NOMO-1 (cell line): ENCODE measurements at regions not wholly inside any gene's neighbourhood (a gene's known extent, or its start where the extent isn't known, plus 50 kb on each side); places are given as distances from the start of the nearest gene placed in this dataset.
"Not testable (repeated sequence)": the region's sequence is repeated elsewhere in the genome, so short reads cannot be mapped to it uniquely, and the experiment has no call there.

Experiments
- DNase-seq, 2 experiments: peaks; one replicate each; lab custom pipeline; 2025; ENCODE audit not compliant: unreplicated experiment in 2 of 2; lab: John Stamatoyannopoulos, UW

GRCh38 chr4:119437515-119437914, 115.6 kb upstream of the FABP2 start:
- not testable (repeated sequence) for DNase-seq

GRCh38 chr4:119408561-119409224, 86.8 kb upstream of the FABP2 start:
- DNase-seq = not testable (repeated sequence)

- DNase-seq = not testable (repeated sequence)
Measured at GRCh38 chr4:119406721-119407460, 85.0 kb upstream of the FABP2 start.

GRCh38 chr4:119406041-119406440, 84.1 kb upstream of the FABP2 start:
- not testable (repeated sequence) for DNase-seq

GRCh38 chr4:119402322-119403308, 80.7 kb upstream of the FABP2 start:
- DNase-seq = peak; percentile 9 to 33

GRCh38 chr4:119395701-119396100, 73.8 kb upstream of the FABP2 start:
- not testable (repeated sequence) for DNase-seq

- no peak for DNase-seq
Measured at GRCh38 chr4:119394826-119395225, 72.9 kb upstream of the FABP2 start.

GRCh38 chr4:119388791-119389190, 66.9 kb upstream of the FABP2 start:
- not testable (repeated sequence) for DNase-seq

- not testable (repeated sequence) for DNase-seq
Measured at GRCh38 chr4:119374616-119375015, 52.7 kb upstream of the FABP2 start.

GRCh38 chr4:119372316-119373062, 50.6 kb upstream of the FABP2 start:
- DNase-seq = not testable (repeated sequence)
